Upper lobe of left lung (tissue), 4 donors: ENCODE measurements at regions not wholly inside any gene's neighbourhood (a gene's known extent, or its start where the extent isn't known, plus 50 kb on each side); places are given as distances from the start of the nearest gene placed in this dataset.
"Not testable (repeated sequence)": the region's sequence is repeated elsewhere in the genome, so short reads cannot be mapped to it uniquely, and the experiment has no call there.

Experiments used
- CTCF ChIP-seq, 6 experiments: fragments of 450-650 bp in 4 of 6; fragments of 200-600 bp in 2 of 6; sonication (generic) in 2 of 6; IDR thresholded peaks; one replicate each; pipeline ENCODE4 v1.5.1; 2016 to 2019; ENCODE audit warnings: antibody characterized with exemption in 6 of 6
- EP300 ChIP-seq, 4 donors: sonication (generic); formaldehyde crosslinking; IDR thresholded peaks; one replicate each; pipeline ENCODE4 v1.5.1; 2017; ENCODE audit warnings: antibody characterized with exemption in 4 of 4, control low read depth in 2 of 4
- POLR2A ChIP-seq, 4 donors: fragments of 450-650 bp; IDR thresholded peaks; one replicate each; pipeline ENCODE4 v1.5.1; 2016 to 2017; ENCODE audit warnings: antibody characterized with exemption in 4 of 4, mild to moderate bottlenecking in 2 of 4
- POLR2AphosphoS5 ChIP-seq, 2 donors: sonication (generic); formaldehyde crosslinking; IDR thresholded peaks; one replicate each; pipeline ENCODE4 v1.5.1; 2017; ENCODE audit warnings: antibody characterized with exemption in 2 of 2

- not testable (repeated sequence) for TF ChIP-seq POLR2A, CTCF, EP300, POLR2AphosphoS5 (IDR thresholded peaks at IDR 0.05)
Measured at GRCh38 chr17:71599583-71599982, 521.2 kb upstream of the SOX9 start.
